ENCODE measurements at regions not wholly inside any gene's neighbourhood (a gene's known extent, or its start where the extent isn't known, plus 50 kb on each side); places are given as distances from the start of the nearest gene placed in this dataset.
"Not testable (repeated sequence)": the region's sequence is repeated elsewhere in the genome, so short reads cannot be mapped to it uniquely, and the experiment has no call there.

DNA sequence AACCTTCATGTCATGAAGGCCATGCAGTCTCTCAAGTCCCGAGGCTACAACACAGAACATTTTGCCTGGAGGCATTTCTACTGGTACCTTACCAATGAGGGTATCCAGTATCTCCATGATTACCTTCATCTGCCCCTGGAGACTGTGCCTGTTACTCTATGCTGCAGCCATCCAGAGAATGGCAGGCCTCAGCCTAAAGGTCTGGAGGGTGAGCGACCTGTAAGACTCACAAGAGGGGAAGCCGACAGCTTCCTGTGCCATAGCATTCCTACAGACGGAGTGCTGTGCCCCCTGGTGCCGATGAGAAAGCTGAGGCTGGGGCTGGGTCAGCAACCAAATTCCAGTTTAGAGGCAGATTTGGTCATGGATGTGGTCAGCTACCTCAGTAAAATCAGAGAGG lies 51.3 kb upstream of the CADPS start:
- no peak for ATAC-seq
- Mint-ChIP-seq H3K27ac (no peak overlapping the region), H3K36me3 (no peaks in the 10 kb centered on the region), H3K4me3 (no peak overlapping the region), H3K4me1 (no peaks in the 10 kb centered on the region), H3K9me3 (peaks cover 15% of the 10 kb centered on the region)
- DNase-seq (ENCODE audit: low spot score in 2 of 2), result no peak

DNA sequence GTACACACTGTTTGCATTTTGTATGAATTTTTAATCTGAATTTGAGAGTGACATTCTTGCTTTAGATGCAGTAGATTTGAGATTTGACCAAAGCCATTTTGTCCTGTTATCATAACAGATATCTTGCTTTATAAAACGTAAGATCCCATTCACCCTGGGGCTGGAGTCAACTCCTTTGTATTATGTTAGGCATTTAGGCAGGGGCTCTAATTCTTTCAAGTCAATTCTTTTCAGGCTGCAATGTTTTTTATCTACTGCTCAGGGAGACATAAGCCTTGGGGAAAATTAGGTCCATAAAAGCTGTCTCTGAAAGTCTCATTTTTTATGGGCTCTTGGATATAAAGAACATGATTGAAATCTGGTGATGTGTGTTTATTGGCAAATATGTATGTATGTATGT lies 53.0 kb upstream of the CADPS start:
- Mint-ChIP-seq H3K4me1 (no peaks in the 10 kb centered on the region), H3K4me3 (no peak overlapping the region), H3K27ac (no peak overlapping the region), H3K36me3 (no peaks in the 10 kb centered on the region), H3K9me3 (peaks cover 15% of the 10 kb centered on the region)
- DNase-seq (ENCODE audit: low spot score in 2 of 2) (no peak), ATAC-seq (no peak)

DNA sequence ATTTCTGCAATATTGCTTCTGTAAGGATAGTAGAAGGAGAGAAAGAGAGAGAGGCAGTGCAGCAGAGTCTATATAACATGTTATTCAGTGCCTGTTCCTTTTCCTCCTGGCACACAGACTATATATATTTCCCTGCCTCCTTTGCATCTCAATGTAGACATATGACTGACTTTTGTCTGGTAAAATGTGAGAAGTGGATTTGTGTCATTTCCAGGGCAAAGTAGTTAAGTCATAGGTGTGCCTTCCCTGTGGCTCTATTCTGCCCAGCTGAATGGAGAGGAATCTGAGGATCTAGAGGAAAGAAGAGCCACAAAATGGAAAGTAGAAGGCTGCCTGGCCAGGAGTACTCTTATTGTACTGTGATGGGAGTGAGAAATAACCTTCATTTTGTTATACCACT lies 54.6 kb upstream of the CADPS start:
- DNase-seq (ENCODE audit: low spot score in 2 of 2), result no peak
- no peak overlapping the region for H3K27ac Mint-ChIP-seq
- H3K4me1 Mint-ChIP-seq, result no peaks in the 10 kb centered on the region
- peaks cover 11% of the 10 kb centered on the region for H3K9me3 Mint-ChIP-seq
- no peaks in the 10 kb centered on the region for H3K36me3 Mint-ChIP-seq
- ATAC-seq, result no peak
- H3K4me3 Mint-ChIP-seq, result no peak overlapping the region

DNA sequence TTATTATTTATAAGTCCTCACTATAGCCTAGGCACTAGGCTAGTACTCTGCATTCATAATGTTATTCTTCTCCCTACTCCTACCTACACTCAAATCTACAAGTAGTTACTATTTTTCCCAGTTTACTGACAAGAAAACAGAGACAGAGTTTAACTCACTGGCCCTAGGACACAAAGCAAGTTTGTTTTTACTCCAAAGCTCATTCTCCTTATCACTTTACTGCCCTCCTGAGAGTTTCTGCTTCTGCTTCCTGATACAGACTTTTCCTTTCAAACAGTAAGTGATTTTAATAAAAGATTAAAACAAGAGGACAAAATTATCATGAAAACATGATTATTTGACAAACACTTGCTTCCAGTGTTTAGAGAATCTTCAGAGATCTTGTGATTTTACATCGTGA lies 60.6 kb upstream of the CADPS start:
- ATAC-seq (no peak), DNase-seq (ENCODE audit: low spot score in 2 of 2) (no peak)
- H3K4me3 Mint-ChIP-seq, result no peak overlapping the region
- peaks cover 9% of the 10 kb centered on the region for H3K9me3 Mint-ChIP-seq
- H3K36me3 Mint-ChIP-seq, result no peaks in the 10 kb centered on the region
- no peaks in the 10 kb centered on the region for H3K4me1 Mint-ChIP-seq
- H3K27ac Mint-ChIP-seq, result no peak overlapping the region

DNA sequence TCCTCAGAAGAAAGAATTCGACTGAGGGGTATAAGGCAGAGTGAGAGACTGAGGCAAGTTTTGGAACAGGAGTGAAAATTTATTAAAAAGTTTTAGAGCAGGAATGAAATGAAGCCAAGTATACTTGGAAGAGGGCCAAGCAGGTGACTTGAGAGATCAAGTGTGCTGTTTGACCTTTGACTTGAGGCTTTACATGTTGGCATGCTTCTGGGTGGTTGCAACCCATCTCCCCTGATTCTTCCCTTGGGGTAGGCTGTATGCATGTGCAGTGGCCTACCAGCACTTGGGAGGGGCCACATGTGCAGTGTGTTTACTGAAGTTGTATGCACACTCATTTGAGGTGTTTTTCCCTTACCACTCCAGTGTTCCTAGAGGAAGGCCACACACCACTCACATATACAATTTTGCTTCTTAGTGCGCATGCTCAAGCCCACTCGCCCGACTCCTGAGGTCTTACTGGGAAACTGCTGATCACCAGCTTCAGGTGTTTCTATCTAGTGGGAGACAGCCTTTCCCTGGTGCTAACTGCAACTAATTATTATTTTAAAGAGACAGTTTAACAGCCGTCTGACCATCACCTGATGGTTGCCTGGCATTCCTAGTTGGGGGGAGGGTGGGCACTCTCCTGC lies 61.5 kb upstream of the CADPS start:
- Mint-ChIP-seq H3K27ac (no peak overlapping the region), H3K36me3 (no peaks in the 10 kb centered on the region), H3K4me3 (no peak overlapping the region), H3K9me3 (peaks cover 9% of the 10 kb centered on the region), H3K4me1 (no peaks in the 10 kb centered on the region)
- no peak for DNase-seq (ENCODE audit: low spot score in 2 of 2)
- ATAC-seq, result no peak

DNA sequence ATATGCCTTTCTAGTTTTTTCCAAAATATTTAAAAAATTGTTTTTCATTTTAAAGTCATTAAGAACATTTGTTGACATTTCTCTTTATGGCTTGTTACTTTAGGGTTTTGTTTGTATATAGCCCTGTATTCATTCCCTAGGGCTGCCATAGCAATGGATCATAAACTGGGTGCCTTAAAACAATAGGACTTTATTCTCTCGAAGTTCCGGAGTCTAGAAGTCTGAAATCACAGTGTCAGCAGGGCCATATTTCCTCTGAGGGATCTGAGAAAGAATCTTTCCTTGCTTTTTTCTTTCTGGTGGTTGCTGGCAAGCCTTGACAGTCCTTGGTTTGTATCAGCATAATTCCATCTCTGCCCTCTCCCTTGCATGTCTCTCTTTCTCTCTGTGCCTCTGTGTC lies 63.4 kb upstream of the CADPS start:
- DNase-seq (ENCODE audit: low spot score in 2 of 2) (no peak), ATAC-seq (no peak)
- no peak overlapping the region for H3K27ac Mint-ChIP-seq
- no peak overlapping the region for H3K4me3 Mint-ChIP-seq
- H3K36me3 Mint-ChIP-seq, result no peaks in the 10 kb centered on the region
- peaks cover 9% of the 10 kb centered on the region for H3K9me3 Mint-ChIP-seq
- H3K4me1 Mint-ChIP-seq, result no peaks in the 10 kb centered on the region

DNA sequence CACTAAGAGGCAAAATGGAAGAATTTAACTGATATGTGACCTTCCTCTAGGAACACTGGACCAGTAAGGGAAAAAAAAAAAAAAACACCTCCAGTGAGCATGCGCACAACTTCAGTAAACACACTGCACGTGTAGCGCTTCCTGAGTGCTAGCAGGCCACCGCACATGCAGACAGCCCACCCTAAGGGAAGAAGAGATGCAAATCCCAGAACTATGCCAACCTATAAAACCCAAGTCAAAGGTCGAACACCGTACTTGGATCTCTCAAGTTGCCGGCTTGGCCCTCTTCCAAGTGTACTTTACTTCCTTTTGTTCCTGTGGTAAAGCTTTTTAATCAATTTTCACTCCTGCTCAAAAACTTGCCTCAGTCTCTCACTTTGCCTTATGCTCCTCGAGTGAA lies 64.5 kb upstream of the CADPS start:
- H3K27ac Mint-ChIP-seq, result no peak overlapping the region
- no peak overlapping the region for H3K4me3 Mint-ChIP-seq
- no peaks in the 10 kb centered on the region for H3K36me3 Mint-ChIP-seq
- DNase-seq (ENCODE audit: low spot score in 2 of 2), result no peak
- no peaks in the 10 kb centered on the region for H3K4me1 Mint-ChIP-seq
- peaks cover 5% of the 10 kb centered on the region for H3K9me3 Mint-ChIP-seq
- no peak for ATAC-seq

DNA sequence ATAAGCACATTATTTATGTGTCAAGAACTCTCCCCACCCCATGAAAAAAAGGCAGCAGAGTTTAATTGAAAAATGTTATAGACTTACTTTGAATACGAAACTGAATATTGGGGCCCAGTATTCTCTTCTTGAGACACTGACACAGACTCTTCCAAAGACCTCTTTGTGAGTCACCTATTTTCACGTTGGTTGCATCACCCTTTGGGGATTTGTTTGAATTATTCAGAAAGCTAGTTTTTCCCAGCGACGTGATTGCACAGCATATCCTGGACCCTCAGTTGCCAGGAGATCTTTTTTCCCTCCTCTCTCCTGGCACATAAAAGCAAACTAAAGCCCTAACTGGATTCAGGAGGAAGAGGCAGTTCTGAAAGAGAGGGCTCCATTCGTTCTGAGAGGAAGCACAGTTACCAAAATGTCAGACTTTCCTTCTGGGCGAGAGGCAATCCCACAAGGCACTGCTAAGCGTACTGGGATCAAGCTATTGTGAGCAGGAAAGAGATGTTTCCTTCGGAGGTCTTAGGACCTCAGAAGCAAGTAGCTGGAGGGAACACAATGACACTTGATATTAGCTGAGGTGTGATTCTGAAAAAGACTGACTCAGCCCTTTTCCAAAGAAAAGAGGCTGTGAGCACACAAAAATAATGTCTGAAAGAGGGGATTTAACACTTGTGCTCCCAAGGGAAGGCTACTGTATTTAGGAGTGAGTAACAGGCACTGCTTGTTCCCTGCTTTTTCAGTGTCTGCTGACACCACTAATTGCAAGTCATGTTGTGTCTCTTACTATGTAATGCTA lies 65.8 kb upstream of the CADPS start:
- no peak overlapping the region for H3K4me3 Mint-ChIP-seq
- peaks cover 1% of the 10 kb centered on the region for H3K9me3 Mint-ChIP-seq
- H3K27ac Mint-ChIP-seq, result no peak overlapping the region
- ATAC-seq (no peak), DNase-seq (ENCODE audit: low spot score in 2 of 2) (no peak)
- no peaks in the 10 kb centered on the region for H3K4me1 Mint-ChIP-seq
- H3K36me3 Mint-ChIP-seq, result no peaks in the 10 kb centered on the region

DNA sequence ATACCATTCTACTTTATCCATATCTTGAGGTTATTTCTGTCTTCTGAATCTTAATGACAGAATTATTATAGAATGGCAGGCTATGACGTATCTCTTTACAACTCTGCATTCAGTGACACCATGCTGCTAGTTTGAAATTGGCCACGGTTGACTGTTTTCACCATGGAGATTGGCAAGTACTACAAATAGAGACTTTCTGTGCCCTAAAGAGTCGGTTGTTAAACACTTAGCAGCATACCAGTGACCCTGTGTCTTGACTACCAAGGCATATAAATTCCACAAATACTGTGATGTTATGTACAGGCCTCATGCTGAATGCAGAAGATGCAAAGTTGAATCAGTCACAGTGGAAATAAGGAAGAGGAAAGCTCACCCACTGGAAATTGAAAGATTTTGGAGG lies 67.0 kb upstream of the CADPS start:
- Mint-ChIP-seq H3K36me3 (no peaks in the 10 kb centered on the region), H3K4me1 (no peaks in the 10 kb centered on the region), H3K27ac (no peak overlapping the region), H3K9me3 (peaks cover 2% of the 10 kb centered on the region), H3K4me3 (no peak overlapping the region)
- no peak for DNase-seq (ENCODE audit: low spot score in 2 of 2)
- no peak for ATAC-seq

DNA sequence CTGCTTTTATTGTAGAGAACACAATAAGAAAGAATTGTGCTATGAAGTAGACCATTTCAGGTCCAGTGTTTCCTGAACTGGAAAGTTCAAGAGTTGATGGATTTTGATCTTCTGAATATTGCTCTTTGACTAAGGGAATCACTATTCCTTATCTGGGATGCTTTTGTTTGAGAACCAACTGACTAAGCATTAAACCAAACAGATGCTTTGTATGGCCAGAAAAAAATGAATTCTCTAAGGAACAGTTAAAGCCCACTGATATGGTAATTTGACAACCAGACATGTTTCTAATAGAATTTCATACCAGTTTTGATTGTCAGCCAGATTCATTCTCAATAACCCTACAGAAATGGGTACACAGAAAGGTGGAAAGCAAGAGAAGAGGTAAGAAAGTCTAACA lies 67.5 kb upstream of the CADPS start:
- DNase-seq (ENCODE audit: low spot score in 2 of 2) (no peak), ATAC-seq (no peak)
- no peaks in the 10 kb centered on the region for H3K36me3 Mint-ChIP-seq
- no peaks in the 10 kb centered on the region for H3K4me1 Mint-ChIP-seq
- no peak overlapping the region for H3K4me3 Mint-ChIP-seq
- no peak overlapping the region for H3K27ac Mint-ChIP-seq
- peaks cover 2% of the 10 kb centered on the region for H3K9me3 Mint-ChIP-seq

DNA sequence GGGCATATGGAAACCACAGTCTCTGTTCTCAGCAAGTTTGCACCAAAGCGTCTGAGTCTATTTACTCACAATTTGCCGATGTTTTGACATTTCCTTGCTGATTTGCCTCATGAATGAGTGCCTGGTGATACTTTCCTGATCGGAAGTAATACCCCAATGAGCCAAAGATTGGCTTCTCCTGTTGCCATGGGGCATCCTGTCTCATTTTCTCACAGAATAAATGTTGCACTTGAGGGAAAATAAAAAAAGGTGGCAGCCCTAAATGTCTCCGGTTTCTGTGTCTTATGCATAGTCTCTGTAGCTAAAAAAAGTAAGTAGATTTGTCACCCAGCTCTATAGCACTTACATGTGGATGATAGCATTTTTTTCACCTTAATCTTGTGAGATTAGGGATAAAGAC lies 73.7 kb upstream of the CADPS start:
- Mint-ChIP-seq H3K9me3 (peaks cover 5% of the 10 kb centered on the region), H3K36me3 (no peaks in the 10 kb centered on the region), H3K27ac (no peak overlapping the region), H3K4me1 (no peaks in the 10 kb centered on the region), H3K4me3 (no peak overlapping the region)
- DNase-seq (ENCODE audit: low spot score in 2 of 2) (no peak), ATAC-seq (no peak)

DNA sequence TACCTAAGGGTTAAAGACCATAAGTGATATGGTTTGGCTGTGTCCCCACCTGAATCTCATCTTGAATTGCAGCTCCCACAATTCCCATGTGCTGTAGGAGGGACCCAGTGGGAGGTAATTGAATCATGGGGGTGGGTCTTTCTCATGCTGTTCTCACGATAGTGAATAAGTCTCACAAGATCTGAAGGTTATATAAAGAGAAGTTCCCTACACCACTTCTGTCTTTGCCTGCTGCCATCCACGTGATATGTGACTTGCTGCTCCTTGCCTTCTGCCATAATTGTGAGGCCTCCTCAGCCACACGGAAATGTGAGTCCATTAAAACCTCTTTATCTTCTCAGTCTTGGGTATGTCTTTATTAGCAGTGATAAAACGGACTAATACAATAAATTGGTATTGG lies 75.0 kb upstream of the CADPS start:
- no peak for ATAC-seq
- no peaks in the 10 kb centered on the region for H3K36me3 Mint-ChIP-seq
- peaks cover 5% of the 10 kb centered on the region for H3K9me3 Mint-ChIP-seq
- no peak for DNase-seq (ENCODE audit: low spot score in 2 of 2)
- no peak overlapping the region for H3K27ac Mint-ChIP-seq
- no peak overlapping the region for H3K4me3 Mint-ChIP-seq
- H3K4me1 Mint-ChIP-seq, result no peaks in the 10 kb centered on the region

DNA sequence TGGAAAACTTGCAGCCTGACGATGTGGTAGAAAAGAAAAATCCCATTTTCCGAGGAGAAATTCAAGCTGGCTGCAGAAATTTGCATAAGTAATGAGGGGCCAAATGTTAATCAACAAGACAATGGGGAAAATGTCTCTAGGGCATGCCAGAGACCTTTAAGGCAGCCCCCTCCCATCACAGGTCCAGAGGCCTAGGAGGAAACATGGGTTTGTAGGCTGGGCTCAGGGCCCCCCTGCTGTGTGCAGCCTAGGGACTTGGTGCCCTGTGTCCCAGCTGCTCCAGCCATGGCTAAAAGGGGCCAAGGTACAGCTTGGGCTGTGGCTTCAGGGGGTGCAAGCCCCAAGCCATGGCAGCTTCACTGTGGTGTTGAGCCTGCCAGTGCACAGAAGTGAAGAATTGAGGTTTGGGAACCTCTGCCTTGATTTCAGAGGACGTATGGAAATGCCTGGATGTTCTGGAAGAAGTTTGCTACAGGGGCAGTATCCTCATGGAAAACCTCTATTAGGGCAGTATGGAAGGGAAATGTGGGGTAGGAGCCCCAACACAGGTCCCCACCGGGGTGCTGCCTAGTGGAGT lies 75.9 kb upstream of the CADPS start:
- H3K4me3 Mint-ChIP-seq, result no peak overlapping the region
- H3K9me3 Mint-ChIP-seq, result peaks cover 3% of the 10 kb centered on the region
- DNase-seq (ENCODE audit: low spot score in 2 of 2), result no peak
- no peaks in the 10 kb centered on the region for H3K36me3 Mint-ChIP-seq
- no peak overlapping the region for H3K27ac Mint-ChIP-seq
- H3K4me1 Mint-ChIP-seq, result no peaks in the 10 kb centered on the region
- ATAC-seq, result no peak

DNA sequence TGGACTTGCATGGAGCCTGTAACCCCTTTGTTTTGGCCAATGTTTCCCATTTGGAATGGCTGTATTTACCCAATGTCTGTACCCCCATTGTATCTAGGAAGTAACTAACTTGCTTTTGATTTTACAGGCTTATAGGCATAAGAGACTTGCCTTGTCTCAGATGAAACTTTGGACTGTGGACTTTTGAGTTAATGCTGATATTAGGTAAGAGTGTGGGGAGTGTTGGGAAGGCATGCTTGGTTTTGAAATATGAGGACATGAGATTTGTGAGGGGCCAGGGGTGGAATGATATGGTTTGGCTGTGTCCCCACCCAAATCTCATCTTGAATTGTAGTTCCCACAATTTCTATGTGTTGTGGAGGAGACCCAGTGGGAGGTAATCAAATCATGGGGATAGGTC lies 76.7 kb upstream of the CADPS start:
- not testable (repeated sequence) for H3K4me1 Mint-ChIP-seq; DNase-seq (ENCODE audit: low spot score in 2 of 2); H3K27ac Mint-ChIP-seq; H3K36me3 Mint-ChIP-seq; H3K4me3 Mint-ChIP-seq; ATAC-seq; H3K9me3 Mint-ChIP-seq

DNA sequence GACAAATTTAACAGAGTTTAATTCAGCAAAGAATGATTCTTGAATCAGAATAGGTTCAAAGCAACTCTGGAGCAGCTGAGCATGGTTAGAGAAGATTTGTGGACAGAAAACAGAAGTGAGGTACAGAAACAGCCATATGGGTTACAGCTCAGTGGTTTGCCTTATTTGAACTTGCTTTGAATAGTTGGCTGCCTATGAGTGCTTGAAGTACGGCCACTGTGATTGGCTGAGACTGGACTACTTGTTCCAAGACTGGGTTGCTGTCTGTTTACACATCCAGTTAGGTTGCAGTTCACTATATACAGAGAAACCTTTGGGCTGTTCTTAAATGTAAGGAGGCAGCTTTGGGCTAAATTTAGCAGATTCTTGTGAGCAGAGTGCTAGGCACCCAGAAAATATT lies 79.4 kb upstream of the CADPS start:
- H3K4me1 Mint-ChIP-seq, result no peaks in the 10 kb centered on the region

DNA sequence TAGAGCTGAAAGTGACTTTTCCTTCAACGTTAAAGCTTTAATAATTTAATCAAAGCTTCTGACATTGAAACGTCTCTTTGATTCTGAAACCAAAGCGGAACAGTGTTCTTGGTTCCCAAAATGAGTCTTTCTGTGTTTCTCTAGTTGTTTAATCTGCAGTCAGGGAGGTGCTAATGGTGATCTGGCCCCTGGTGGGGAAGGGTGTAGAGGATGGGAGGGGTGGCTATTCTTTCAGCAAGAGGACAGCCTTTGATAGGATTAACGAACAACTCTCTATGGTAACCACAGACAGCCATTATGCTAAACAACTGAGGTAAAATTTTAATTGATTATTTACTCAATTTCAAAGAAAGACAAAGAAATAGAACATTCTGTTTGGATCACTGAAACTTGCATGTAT lies 79.9 kb upstream of the CADPS start:
- Mint-ChIP-seq H3K9me3 (peaks cover 3% of the 10 kb centered on the region), H3K27ac (no peak overlapping the region), H3K36me3 (no peaks in the 10 kb centered on the region), H3K4me1 (no peaks in the 10 kb centered on the region), H3K4me3 (no peak overlapping the region)
- no peak for DNase-seq (ENCODE audit: low spot score in 2 of 2)
- no peak for ATAC-seq

More for the DNA sequence above, 79.4 kb upstream of the CADPS start:
- no peak for ATAC-seq
- DNase-seq (ENCODE audit: low spot score in 2 of 2), result no peak
- no peaks in the 10 kb centered on the region for H3K36me3 Mint-ChIP-seq
- H3K4me3 Mint-ChIP-seq, result no peak overlapping the region
- no peak overlapping the region for H3K27ac Mint-ChIP-seq
- H3K9me3 Mint-ChIP-seq, result peaks cover 3% of the 10 kb centered on the region

All from stimulated activated effector memory CD8-positive, alpha-beta T cell treated with anti-CD3 and anti-CD28 coated beads, Interleukin-12 subunit alpha, Interleukin-12 subunit beta, amount 100 ng/mL, for 72 hours (primary cell).